ENCODE measurements at regions not wholly inside any gene's neighbourhood (a gene's known extent, or its start where the extent isn't known, plus 50 kb on each side); places are given as distances from the start of the nearest gene placed in this dataset.

GRCh38 chr2:168369031-168369430, 87.0 kb upstream of the CERS6 start:
- TF ChIP-seq CTCF (IDR thresholded peaks at IDR 0.05; ENCODE audit: low read length) = no peak
- TF ChIP-seq EZH2phosphoT487 (IDR thresholded peaks at IDR 0.05; ENCODE audit: low read length) = no peak
